ENCODE measurements at regions not wholly inside any gene's neighbourhood (a gene's known extent, or its start where the extent isn't known, plus 50 kb on each side); places are given as distances from the start of the nearest gene placed in this dataset.

DNA sequence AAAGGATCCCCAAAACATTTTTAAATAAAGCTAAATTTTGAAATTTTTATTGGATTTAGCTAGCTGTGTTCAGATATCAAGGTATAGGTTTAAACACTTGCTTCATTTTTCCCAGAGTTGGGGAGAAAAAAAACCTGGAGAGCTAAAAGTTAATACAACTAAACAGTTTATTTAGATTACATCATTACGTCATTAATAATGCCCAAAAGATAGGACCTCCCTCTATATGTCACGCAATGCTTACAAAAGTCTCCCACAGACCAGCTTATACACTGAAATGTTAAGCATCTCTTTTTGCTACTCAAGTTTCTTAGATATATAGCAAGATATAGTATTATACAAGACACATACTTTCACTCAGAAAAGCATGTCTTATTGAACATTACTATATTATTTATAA lies 160.0 kb upstream of the SEMA3E start:
- Histone ChIP-seq H3K27ac (no peak overlapping the region), H3K36me3 (no peaks in the 10 kb centered on the region), H3K9me3 (peaks cover 0 to 8% (median 7%) of the 10 kb centered on the region in 4 donors), H3K4me3 (no peak overlapping the region), H3K27me3 (no peaks in the 10 kb centered on the region), H3K4me1 (no peaks in the 10 kb centered on the region)
- no peak for DNase-seq
- TF ChIP-seq EP300 (IDR thresholded peaks at IDR 0.05) (no peak), POLR2A (IDR thresholded peaks at IDR 0.05) (no peak), POLR2AphosphoS5 (IDR thresholded peaks at IDR 0.05) (no peak)
- TF ChIP-seq, protein P1, sequence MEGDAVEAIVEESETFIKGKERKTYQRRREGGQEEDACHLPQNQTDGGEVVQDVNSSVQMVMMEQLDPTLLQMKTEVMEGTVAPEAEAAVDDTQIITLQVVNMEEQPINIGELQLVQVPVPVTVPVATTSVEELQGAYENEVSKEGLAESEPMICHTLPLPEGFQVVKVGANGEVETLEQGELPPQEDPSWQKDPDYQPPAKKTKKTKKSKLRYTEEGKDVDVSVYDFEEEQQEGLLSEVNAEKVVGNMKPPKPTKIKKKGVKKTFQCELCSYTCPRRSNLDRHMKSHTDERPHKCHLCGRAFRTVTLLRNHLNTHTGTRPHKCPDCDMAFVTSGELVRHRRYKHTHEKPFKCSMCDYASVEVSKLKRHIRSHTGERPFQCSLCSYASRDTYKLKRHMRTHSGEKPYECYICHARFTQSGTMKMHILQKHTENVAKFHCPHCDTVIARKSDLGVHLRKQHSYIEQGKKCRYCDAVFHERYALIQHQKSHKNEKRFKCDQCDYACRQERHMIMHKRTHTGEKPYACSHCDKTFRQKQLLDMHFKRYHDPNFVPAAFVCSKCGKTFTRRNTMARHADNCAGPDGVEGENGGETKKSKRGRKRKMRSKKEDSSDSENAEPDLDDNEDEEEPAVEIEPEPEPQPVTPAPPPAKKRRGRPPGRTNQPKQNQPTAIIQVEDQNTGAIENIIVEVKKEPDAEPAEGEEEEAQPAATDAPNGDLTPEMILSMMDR (IDR thresholded peaks at IDR 0.05) = no peak
- WGBS, 5 donors = 51 to 65% (median 63%) methylated on average over 2 of the region's 2 CpGs
- intact Hi-C loops (cut with DNase I; ENCODE audit: low total_unique reads) = no loop called here

DNA sequence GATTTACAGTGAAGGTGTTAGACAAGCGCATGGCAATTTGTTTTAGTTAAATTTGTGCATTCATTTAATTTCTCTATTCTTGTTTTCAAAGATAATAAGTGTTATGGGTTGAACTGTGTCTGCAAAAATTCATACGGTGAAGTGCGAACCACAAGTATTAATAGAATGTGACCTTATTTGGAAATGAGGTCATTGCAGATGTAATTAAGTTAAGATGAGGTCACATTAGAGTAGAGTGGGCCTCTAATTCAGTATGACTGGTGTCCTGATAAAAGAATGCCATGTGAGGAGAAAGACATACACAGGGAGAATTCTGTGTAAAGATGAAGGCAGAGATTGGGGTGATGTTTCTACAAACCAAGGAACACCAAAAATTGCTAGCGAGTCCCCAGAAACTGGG lies 158.8 kb upstream of the SEMA3E start:
- H3K4me1 ChIP-seq = no peaks in the 10 kb centered on the region
- H3K27me3 ChIP-seq = no peaks in the 10 kb centered on the region
- intact Hi-C loops (cut with DNase I; ENCODE audit: low total_unique reads) = no loop called here
- TF ChIP-seq EP300 (IDR thresholded peaks at IDR 0.05) (no peak), POLR2AphosphoS5 (IDR thresholded peaks at IDR 0.05) (no peak)
- TF ChIP-seq, protein P1 (IDR thresholded peaks at IDR 0.05) = no peak
- peaks cover 0 to 6% (median 5%) of the 10 kb centered on the region in 4 donors for H3K9me3 ChIP-seq
- WGBS, 5 donors = 66 to 75% (median 69%) methylated on average over 4 of the region's 4 CpGs
- no peak overlapping the region for H3K27ac ChIP-seq
- DNase-seq = no peak
- H3K4me3 ChIP-seq = no peak overlapping the region
- H3K36me3 ChIP-seq = no peaks in the 10 kb centered on the region

DNA sequence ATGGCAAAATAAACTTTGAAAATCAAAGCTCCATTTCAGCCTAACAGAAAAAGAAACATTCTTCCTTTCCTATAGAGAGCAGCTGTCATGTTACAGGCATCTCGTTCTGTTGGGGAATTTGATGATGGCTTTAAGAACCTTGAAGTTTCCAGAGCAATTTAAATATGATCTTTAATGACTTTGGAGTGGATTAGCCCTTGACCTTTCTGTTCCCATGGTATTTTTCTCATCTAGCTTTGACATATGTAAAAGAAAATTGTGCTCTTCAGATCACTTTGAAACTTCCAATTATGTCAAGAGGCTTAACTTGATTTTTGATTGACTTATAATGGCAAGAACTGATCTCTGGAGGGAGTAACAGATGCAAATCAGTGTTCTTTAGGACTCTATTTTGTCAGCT lies 157.6 kb upstream of the SEMA3E start:
- Histone ChIP-seq H3K4me1 (no peaks in the 10 kb centered on the region), H3K36me3 (no peaks in the 10 kb centered on the region), H3K9me3 (peaks cover 0 to under 1% (median 0%) of the 10 kb centered on the region in 4 donors), H3K27ac (no peak overlapping the region), H3K4me3 (no peak overlapping the region), H3K27me3 (no peaks in the 10 kb centered on the region)
- intact Hi-C loops (cut with DNase I; ENCODE audit: low total_unique reads) = no loop called here
- DNase-seq = no peak
- TF ChIP-seq POLR2A (IDR thresholded peaks at IDR 0.05) (no peak), POLR2AphosphoS5 (IDR thresholded peaks at IDR 0.05) (no peak), EP300 (IDR thresholded peaks at IDR 0.05) (no peak)
- TF ChIP-seq, protein P1 (IDR thresholded peaks at IDR 0.05) = no peak
- WGBS, 5 donors = 22 to 44% (median 39%) methylated on average over 1 of the region's 1 CpG

DNA sequence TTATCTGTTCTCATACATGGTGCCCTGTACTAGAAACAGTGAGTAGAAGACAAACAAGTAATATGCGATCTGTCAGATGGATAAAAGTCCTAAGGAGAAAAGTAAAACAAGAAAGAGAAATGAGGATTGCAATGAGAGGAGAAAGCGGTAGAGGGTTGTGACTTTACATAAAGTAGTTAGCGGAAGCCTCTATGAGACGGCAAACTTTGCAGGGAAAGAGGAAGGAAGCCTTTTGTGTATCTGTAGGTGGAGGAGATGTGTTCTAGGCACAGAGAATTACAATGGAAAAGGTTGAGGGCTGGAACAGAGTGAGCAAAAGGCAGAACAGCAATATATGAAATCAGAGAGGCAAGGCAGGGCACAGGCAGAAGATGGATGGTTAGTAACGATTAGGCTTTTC lies 150.4 kb upstream of the SEMA3E start:
- intact Hi-C loops (cut with DNase I; ENCODE audit: low total_unique reads) = no loop called here
- no peak for DNase-seq
- TF ChIP-seq POLR2AphosphoS5 (IDR thresholded peaks at IDR 0.05) (no peak), POLR2A (IDR thresholded peaks at IDR 0.05) (no peak), EP300 (IDR thresholded peaks at IDR 0.05) (no peak)
- TF ChIP-seq, protein P1 (IDR thresholded peaks at IDR 0.05) = no peak
- Histone ChIP-seq H3K27me3 (no peaks in the 10 kb centered on the region), H3K36me3 (no peaks in the 10 kb centered on the region), H3K27ac (no peak overlapping the region), H3K4me1 (no peaks in the 10 kb centered on the region), H3K4me3 (no peak overlapping the region), H3K9me3 (peaks cover 0 to 8% (median 2%) of the 10 kb centered on the region in 4 donors)
- 84 to 90% (median 88%) methylated on average over 5 of the region's 5 CpGs for WGBS, 5 donors

Measured in stomach (tissue), 8 donors.